Stimulated activated CD4-positive, alpha-beta T cell treated with anti-CD3 and anti-CD28 coated beads, TNF-alpha, amount 100 ng/mL, for 48 hours (primary cell): ENCODE measurements at regions not wholly inside any gene's neighbourhood (a gene's known extent, or its start where the extent isn't known, plus 50 kb on each side); places are given as distances from the start of the nearest gene placed in this dataset.

Source experiments
- DNase-seq, 3 donors: peaks; one replicate each; pipeline ENCODE4 v3.0.0-alpha.2; 2020; ENCODE audit warnings: low read depth in 3 of 3

DNA sequence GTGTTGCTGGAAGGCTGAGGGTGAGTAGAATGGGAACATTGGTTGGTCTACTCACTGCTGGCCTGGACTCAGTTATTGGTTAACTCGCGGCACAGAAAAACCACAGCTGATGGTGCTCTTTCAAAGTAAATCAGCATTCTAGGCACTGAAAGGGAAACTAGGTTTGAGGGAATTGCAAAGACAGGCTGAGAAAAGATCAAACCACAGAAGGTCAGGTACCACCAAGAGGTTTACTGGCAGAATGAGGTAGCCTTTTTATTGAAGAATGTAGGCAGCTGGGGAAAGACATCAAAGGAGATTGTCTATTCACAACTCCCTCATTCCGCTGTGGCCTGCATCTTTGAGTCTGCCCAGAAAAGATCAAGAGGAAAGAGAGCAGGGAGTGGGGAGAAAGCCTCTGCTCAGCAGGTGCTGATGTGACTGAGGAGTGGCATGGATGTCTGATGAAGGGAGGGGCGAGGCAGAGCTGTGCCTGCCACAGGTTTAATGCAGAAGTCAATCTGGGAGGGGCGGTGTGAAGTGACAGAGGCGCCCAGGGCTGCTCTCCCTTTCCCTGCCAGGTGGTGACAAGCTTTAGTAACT lies 255.5 kb downstream of the MAN2A1 start:
- peak in 1 of 3 donors; percentile 15 for DNase-seq

- DNase-seq: no peak
Observed at GRCh38 chr5:109945723-109946480, 256.2 kb downstream of the MAN2A1 start.

DNA sequence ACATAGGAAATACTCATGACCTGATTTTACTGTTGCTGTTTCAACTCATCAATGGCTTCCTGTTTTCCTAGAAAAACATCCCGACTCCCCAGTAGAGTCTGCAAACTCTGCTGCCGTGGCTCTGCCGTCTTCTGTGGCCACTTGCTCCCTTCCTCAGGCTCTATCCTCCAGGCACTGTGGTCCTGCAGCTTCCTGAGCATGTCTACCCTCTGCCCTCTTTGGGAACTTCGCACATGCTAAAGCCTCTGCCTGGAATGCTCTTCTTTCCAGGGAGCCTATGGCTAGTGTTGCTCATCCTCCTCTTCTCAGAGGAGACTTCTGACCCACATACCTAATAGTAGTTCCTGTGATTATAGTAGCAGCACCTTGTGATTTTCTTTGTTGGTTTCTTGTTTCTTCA lies 256.9 kb downstream of the MAN2A1 start:
- DNase-seq: no peak

GRCh38 chr5:109947667-109948066 lies 257.9 kb downstream of the MAN2A1 start:
- no peak for DNase-seq

DNA sequence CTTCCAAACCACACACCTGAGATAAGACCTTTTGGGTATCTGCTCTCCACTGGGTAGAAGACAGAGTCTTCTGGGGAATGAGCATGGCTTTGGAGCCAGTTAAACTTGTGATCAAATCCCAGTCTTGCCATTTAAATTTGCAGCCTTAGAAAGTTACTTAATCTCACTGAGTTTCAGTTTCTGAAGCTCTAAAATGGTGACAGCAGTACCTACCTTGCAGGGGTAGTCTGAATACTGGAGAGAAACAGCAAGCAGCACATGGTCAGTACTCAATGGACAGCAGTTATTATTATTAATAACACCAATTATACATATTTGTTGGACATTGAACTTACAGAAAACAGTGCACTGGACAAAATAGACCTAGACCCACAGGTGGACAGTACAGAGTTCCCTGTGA lies 260.9 kb downstream of the MAN2A1 start:
- DNase-seq: no peak

- no peak for DNase-seq
Observed at GRCh38 chr5:109951348-109951747, 261.6 kb downstream of the MAN2A1 start.

GRCh38 chr5:109951758-109952157 lies 262.0 kb downstream of the MAN2A1 start:
- no peak for DNase-seq

GRCh38 chr5:109953761-109954160 lies 264.0 kb downstream of the MAN2A1 start:
- no peak for DNase-seq

DNA sequence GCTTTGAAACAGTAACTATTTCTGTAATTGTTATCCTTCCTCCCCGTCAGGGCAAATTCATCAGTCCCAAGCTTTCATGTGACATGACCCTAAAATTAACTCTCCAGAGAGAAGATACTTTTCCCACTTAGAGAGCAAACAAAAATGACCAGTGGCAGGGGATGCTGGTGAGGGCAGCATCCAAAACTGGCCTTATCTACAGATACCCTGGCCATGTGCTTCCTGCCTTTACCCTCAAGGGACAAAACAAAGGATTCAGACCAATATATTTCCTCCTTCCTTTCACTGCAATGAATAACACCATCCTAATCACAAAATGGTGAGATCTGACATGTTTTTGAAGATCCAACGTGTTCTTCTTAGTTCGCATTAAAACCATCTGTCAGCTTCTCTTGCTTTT lies 267.2 kb downstream of the MAN2A1 start:
- no peak for DNase-seq

GRCh38 chr5:109958082-109958481 lies 268.4 kb downstream of the MAN2A1 start:
- no peak for DNase-seq

- no peak for DNase-seq
Observed at GRCh38 chr5:109959652-109960051, 269.9 kb downstream of the MAN2A1 start.

- DNase-seq: no peak
Observed at GRCh38 chr5:109961751-109962150, 272.0 kb downstream of the MAN2A1 start.

GRCh38 chr5:109962882-109963603 lies 273.3 kb downstream of the MAN2A1 start:
- no peak for DNase-seq

- DNase-seq: no peak
Observed at GRCh38 chr5:109964136-109964535, 274.4 kb downstream of the MAN2A1 start.

- DNase-seq: no peak
Observed at GRCh38 chr5:109965634-109966033, 275.9 kb downstream of the MAN2A1 start.

DNA sequence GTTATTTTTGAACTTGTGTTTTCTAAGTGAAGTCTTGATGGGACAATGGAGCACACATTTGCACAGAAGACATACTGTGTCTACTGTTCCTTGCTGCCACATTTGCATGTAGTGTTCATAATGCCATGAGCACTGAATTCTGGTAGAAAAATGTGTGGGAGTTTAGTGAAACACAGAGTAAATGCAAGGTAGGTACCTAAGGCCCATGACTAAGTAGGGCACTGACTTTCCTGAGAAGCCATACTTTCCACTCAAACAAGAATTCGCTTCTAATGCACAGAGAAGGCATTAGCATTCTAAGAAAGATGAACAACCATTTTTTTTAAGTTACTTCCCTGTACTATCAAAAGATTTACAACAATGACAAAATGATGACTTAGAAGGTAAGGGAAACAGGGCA lies 282.2 kb downstream of the MAN2A1 start:
- no peak for DNase-seq

DNA sequence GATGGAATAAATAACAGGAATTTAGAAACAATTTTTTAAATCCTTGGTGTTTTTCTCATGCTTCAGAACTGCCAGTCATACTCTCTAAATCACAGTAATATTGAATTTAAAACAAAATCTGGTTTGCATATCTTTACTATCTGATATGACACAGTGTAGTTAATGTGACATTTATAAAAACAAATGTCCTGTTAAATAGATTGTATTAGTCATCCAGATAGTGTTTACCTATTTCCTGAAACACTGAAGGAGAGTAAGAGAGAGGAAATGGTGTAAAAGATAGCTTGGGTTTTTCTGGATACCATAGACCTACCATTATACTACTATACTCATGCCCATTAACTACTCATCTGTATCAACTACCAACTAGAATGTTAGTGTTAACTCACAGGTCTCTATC lies 292.3 kb downstream of the MAN2A1 start:
- no peak for DNase-seq

DNA sequence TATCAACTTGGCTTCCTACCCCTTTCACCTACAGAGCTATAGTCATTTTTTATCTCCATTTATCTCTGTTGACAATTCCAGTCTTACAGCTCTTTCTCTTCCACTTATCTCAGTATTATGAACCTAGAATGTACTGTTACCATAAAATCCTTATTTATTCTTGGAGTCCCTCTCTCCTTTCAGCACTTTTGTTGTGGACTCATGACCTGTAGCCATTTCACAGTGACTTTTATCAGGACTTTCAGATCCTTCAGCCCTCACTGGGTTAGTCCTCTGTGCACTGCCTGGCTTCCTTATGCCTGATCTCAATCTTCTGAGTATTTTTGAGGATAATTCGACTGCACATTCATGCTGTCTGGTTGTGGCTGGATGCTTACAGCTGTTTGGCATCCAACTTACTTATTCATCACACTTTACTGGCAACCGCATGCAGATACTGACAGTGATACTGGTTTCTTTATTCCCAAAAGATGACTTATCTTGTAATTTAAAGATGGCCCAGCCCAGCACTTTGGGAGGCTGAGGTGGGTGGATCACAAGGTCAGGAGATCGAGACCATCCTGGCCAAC lies 293.3 kb downstream of the MAN2A1 start:
- DNase-seq: no peak

- DNase-seq: no peak
Observed at GRCh38 chr5:109986726-109987125, 297.0 kb downstream of the MAN2A1 start.

DNA sequence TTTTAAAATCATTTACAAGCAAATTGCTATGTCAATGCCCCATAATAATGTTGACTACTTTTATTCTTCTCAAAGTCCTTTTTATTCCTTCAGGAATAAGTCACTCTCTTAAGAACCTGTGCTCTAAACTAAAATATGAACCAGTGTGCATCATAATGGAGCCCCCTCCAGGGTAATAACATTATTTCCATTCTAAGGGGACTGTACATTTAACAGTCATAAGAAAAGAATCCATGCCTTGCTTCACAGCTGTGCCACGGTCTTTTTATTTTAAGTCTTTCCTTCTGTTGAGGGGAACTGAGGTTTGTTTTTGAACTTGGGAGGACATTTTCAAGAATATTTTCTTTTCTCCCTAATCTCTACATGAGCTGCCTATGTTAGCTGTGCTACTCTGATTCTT lies 297.6 kb downstream of the MAN2A1 start:
- DNase-seq: no peak

DNA sequence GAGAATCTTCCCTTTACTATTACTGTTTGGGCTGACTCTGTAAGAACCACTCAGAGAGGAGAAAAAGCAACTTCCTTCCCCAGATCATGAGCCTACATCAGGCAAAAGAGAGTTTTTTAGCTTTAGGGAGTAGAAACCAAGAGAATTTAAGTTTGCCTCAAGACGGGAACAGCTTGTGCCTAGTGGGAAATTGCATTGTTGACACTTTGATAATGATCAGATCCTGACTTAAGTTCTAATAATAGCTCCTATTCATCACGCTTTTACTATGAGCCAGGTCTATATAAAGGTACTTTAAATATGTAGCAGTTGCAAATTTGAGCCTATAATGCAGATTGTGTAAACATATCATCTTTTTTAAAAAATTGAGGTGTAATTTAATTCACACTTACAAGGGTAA lies 298.2 kb downstream of the MAN2A1 start:
- DNase-seq: no peak

- DNase-seq: no peak
Observed at GRCh38 chr5:109989161-109989560, 299.4 kb downstream of the MAN2A1 start.
